HEK293 (cell line): ENCODE measurements at regions not wholly inside any gene's neighbourhood (a gene's known extent, or its start where the extent isn't known, plus 50 kb on each side); places are given as distances from the start of the nearest gene placed in this dataset.

Experiments
- CTCF ChIA-PET: fragments of 350-600 bp; formaldehyde crosslinking; extraction: SDS; loops from one replicate; lab custom pipeline; 2021; ENCODE audit warnings: antibody characterized with exemption; lab: Yijun Ruan, JAX
- POLR2A ChIA-PET: fragments of 300-600 bp; formaldehyde crosslinking; extraction: SDS; loops from one replicate; lab custom pipeline; 2020; ENCODE audit warnings: antibody characterized with exemption, inconsistent platforms; lab: Yijun Ruan, JAX
- H3K27ac ChIP-seq: fragments of 200-500 bp; sonication (Bioruptor generic); 2 replicates; pipeline ENCODE4 v1.5.1; 2014; ENCODE audit warnings: low read depth, low read length, control low read depth, inconsistent platforms; ENCODE audit errors: extremely low read depth
- H3K36me3 ChIP-seq, 2 experiments: fragments of 200-500 bp in 1 of 2; sonication (Bioruptor generic) in 1 of 2; 1 replicate in 1 of 2; 2 replicates in 1 of 2; pipeline ENCODE4 v1.5.1; 2014 to 2017; ENCODE audit warnings: inconsistent platforms in 2 of 2, low read length in 2 of 2; ENCODE audit not compliant: control insufficient read depth in 2 of 2, insufficient read depth in 1 of 2
- H3K4me1 ChIP-seq: fragments of 200-500 bp; sonication (Bioruptor generic); 2 replicates; pipeline ENCODE4 v1.5.1; 2014; ENCODE audit warnings: mild to moderate bottlenecking, low read length, inconsistent platforms; ENCODE audit not compliant: control insufficient read depth, insufficient read depth
- H3K4me3 ChIP-seq: 2 replicates; pipeline ENCODE4 v1.5.1; 2011; ENCODE audit warnings: low read depth, mild to moderate bottlenecking, control low read depth, low read length, moderate library complexity
- H3K9me3 ChIP-seq: fragments of 200-500 bp; sonication (Bioruptor generic); 2 replicates; pipeline ENCODE4 v1.5.1; 2014; ENCODE audit warnings: low read depth, low read length, inconsistent platforms; ENCODE audit not compliant: control insufficient read depth, insufficient read depth
- BCL6B ChIP-seq: fragments of 450-650 bp; formaldehyde crosslinking; IDR thresholded peaks from 2 replicates; pipeline ENCODE4 v1.5.1; 2017; ENCODE audit warnings: missing biosample characterization, missing genetic modification characterization
- INSM2 ChIP-seq: fragments of 450-650 bp; formaldehyde crosslinking; IDR thresholded peaks from 2 replicates; pipeline ENCODE4 v1.5.1; 2016; ENCODE audit warnings: missing biosample characterization, missing genetic modification characterization
- TSHZ1 ChIP-seq: fragments of 450-650 bp; formaldehyde crosslinking; IDR thresholded peaks from 2 replicates; pipeline ENCODE4 v1.5.1; 2016; ENCODE audit warnings: missing biosample characterization, missing genetic modification characterization, borderline replicate concordance
- ZBTB6 ChIP-seq: fragments of 450-650 bp; formaldehyde crosslinking; IDR thresholded peaks from 2 replicates; pipeline ENCODE4 v1.5.1; 2017; ENCODE audit warnings: missing biosample characterization, missing genetic modification characterization
- ZNF280D ChIP-seq: fragments of 450-650 bp; formaldehyde crosslinking; IDR thresholded peaks from 2 replicates; pipeline ENCODE4 v1.5.1; 2016; ENCODE audit warnings: missing biosample characterization, missing genetic modification characterization
- ZNF302 ChIP-seq: fragments of 450-650 bp; formaldehyde crosslinking; IDR thresholded peaks from 2 replicates; pipeline ENCODE4 v1.5.1; 2016; ENCODE audit warnings: missing biosample characterization, missing genetic modification characterization, low read depth
- ZNF449 ChIP-seq: fragments of 450-650 bp; formaldehyde crosslinking; IDR thresholded peaks from 2 replicates; pipeline ENCODE4 v1.5.1; 2017; ENCODE audit warnings: missing biosample characterization, mild to moderate bottlenecking, missing genetic modification characterization, moderate library complexity
- ZNF558 ChIP-seq: fragments of 450-650 bp; formaldehyde crosslinking; IDR thresholded peaks from 2 replicates; pipeline ENCODE4 v1.5.1; 2016; ENCODE audit warnings: missing biosample characterization, missing genetic modification characterization
- ZNF580 ChIP-seq: fragments of 450-650 bp; formaldehyde crosslinking; IDR thresholded peaks from 2 replicates; pipeline ENCODE4 v1.5.1; 2016; ENCODE audit warnings: missing biosample characterization, missing genetic modification characterization
- ZNF596 ChIP-seq: fragments of 450-650 bp; IDR thresholded peaks from 2 replicates; pipeline ENCODE4 v1.5.0; 2018; ENCODE audit warnings: missing biosample characterization, mild to moderate bottlenecking, missing genetic modification characterization, moderate library complexity
- ZNF704 ChIP-seq: fragments of 450-650 bp; formaldehyde crosslinking; IDR thresholded peaks from 2 replicates; pipeline ENCODE4 v1.5.1; 2016; ENCODE audit warnings: missing biosample characterization, missing genetic modification characterization

GRCh38 chr2:133975676-133976428 is 278.0 kb upstream of the MGAT5 start:
- Histone ChIP-seq H3K27ac (no peak overlapping the region), H3K9me3 (no peaks in the 10 kb centered on the region)
- TF ChIP-seq ZNF704, result no peak
- TF ChIP-seq ZNF580 (tag by site-specific recombination), result no peak
- no peak for TF ChIP-seq BCL6B (tag by site-specific recombination)
- TF ChIP-seq ZNF280D (tag by site-specific recombination), result no peak
- TF ChIP-seq ZNF302 (tag by site-specific recombination), result no peak
- no peak for TF ChIP-seq TSHZ1
- TF ChIP-seq ZNF558 (tag by site-specific recombination), result no peak
- TF ChIP-seq INSM2 (tag by site-specific recombination), result no peak
- no peak for TF ChIP-seq ZNF449 (tag by site-specific recombination)
- TF ChIP-seq ZNF596 (tag by site-specific recombination), result no peak
- TF ChIP-seq ZBTB6 (tag by site-specific recombination), result no peak
- TF ChIP-seq, all 188 proteins: peak for 0
- POLR2A ChIA-PET, result no interaction called here
- H3K4me3 ChIP-seq, result no peak overlapping the region
- no peaks in the 10 kb centered on the region for H3K36me3 ChIP-seq
- CTCF ChIA-PET, result interaction anchor here (0.6 kb wide), 1 partner anchor 48 kb away, joined by 4 read pairs; no protein-coding TSS in a partner anchor
- no peaks in the 10 kb centered on the region for H3K4me1 ChIP-seq
